K562 (cell line): ENCODE measurements at regions not wholly inside any gene's neighbourhood (a gene's known extent, or its start where the extent isn't known, plus 50 kb on each side); places are given as distances from the start of the nearest gene placed in this dataset.
A peak's percentile ranks its signal among the peaks of the same experiment; 100 is the strongest.
"Not testable (repeated sequence)": the region's sequence is repeated elsewhere in the genome, so short reads cannot be mapped to it uniquely, and the experiment has no call there.

Experiments used
- ARID1B ChIP-seq: fragments of 450-650 bp; IDR thresholded peaks from 2 replicates; pipeline ENCODE4 v1.6.1; 2016; ENCODE audit warnings: antibody characterized with exemption, mild to moderate bottlenecking, inconsistent platforms
- ARNT ChIP-seq, 2 experiments: fragments of 450-650 bp; IDR thresholded peaks; 2 replicates each; pipeline ENCODE4 v1.6.1; 2016; ENCODE audit warnings: mild to moderate bottlenecking in 1 of 2
- ATF7 ChIP-seq: fragments of 450-650 bp; IDR thresholded peaks from 2 replicates; pipeline ENCODE4 v1.7.1; 2014; ENCODE audit warnings: mild to moderate bottlenecking, moderate library complexity
- FOSL1 ChIP-seq: fragments of 200-800 bp; sonication (Bioruptor generic); conservative IDR thresholded peaks from 2 replicates; pipeline ENCODE4 v1.6.1; 2016; ENCODE audit warnings: missing genetic modification characterization, missing compliant biosample characterization
- GABPA ChIP-seq: fragments of 200-800 bp; sonication (Bioruptor generic); conservative IDR thresholded peaks from 2 replicates; pipeline ENCODE4 v1.6.1; 2016; ENCODE audit warnings: low read depth, missing genetic modification characterization, missing compliant biosample characterization
- KLF6 ChIP-seq: fragments of 250-450 bp; sonication (Bioruptor Pico); IDR thresholded peaks from 2 replicates; pipeline ENCODE4 v1.4.0; 2020; ENCODE audit warnings: mild to moderate bottlenecking, moderate library complexity, borderline replicate concordance
- MEF2D ChIP-seq: conservative IDR thresholded peaks from 2 replicates; pipeline ENCODE4 v1.6.1; 2016; ENCODE audit warnings: low read depth, missing genetic modification characterization, missing compliant biosample characterization
- MEIS2 ChIP-seq: fragments of 450-650 bp; IDR thresholded peaks from 2 replicates; pipeline ENCODE4 v1.6.1; 2014; ENCODE audit warnings: mild to moderate bottlenecking; ENCODE audit not compliant: partially characterized antibody
- MXI1 ChIP-seq: IDR thresholded peaks from 2 replicates; pipeline ENCODE4 v1.6.1; 2011; ENCODE audit warnings: low read depth, mild to moderate bottlenecking, improper control_type of control experiment, low read length
- NFIC ChIP-seq: fragments of 450-650 bp; IDR thresholded peaks from 2 replicates; pipeline ENCODE4 v1.6.1; 2017; ENCODE audit warnings: mild to moderate bottlenecking, inconsistent platforms
- SMAD4 ChIP-seq: fragments of 250-450 bp; sonication (Bioruptor Pico); conservative IDR thresholded peaks from 2 replicates; pipeline ENCODE4 v1.8.0; 2021; ENCODE audit warnings: inconsistent platforms, mild to moderate bottlenecking, moderate library complexity
- STAT5A ChIP-seq: IDR thresholded peaks from 2 replicates; pipeline ENCODE4 v1.6.1; 2012; ENCODE audit warnings: low read length, inconsistent platforms, borderline replicate concordance
- TEAD1 ChIP-seq, 2 experiments: fragments of 450-650 bp in 1 of 2; sonication (generic) in 1 of 2; formaldehyde crosslinking; IDR thresholded peaks; 2 replicates each; pipeline versions ENCODE4 v1.4.0 to v1.8.0; 2020 to 2022; ENCODE audit warnings: mild to moderate bottlenecking in 2 of 2, missing genetic modification reagents in 1 of 2
- TEAD2 ChIP-seq: fragments of 450-650 bp; IDR thresholded peaks from 2 replicates; pipeline ENCODE4 v1.6.1; 2016; ENCODE audit warnings: missing genetic modification characterization, control low read depth, missing compliant biosample characterization
- ZNF589 ChIP-seq: fragments of 200-800 bp; sonication (Bioruptor generic); IDR thresholded peaks from 2 replicates; pipeline ENCODE4 v1.6.1; 2016; ENCODE audit warnings: low read depth, missing genetic modification characterization, missing compliant biosample characterization
- ZNF644 ChIP-seq: fragments of 200-800 bp; sonication (Bioruptor generic); IDR thresholded peaks from 2 replicates; pipeline ENCODE4 v1.6.1; 2016; ENCODE audit warnings: low read depth, missing genetic modification characterization, missing compliant biosample characterization
- ZNF668 ChIP-seq: fragments of 250-450 bp; sonication (Bioruptor Pico); IDR thresholded peaks from 2 replicates; pipeline ENCODE4 v1.8.0; 2022; ENCODE audit warnings: mild to moderate bottlenecking, inconsistent platforms
- ZNF707 ChIP-seq: fragments of 250-450 bp; sonication (Bioruptor Pico); conservative IDR thresholded peaks from 2 replicates; pipeline ENCODE4 v1.8.0; 2022; ENCODE audit warnings: inconsistent platforms, mild to moderate bottlenecking, moderate library complexity
- ZNF766 ChIP-seq: fragments of 200-800 bp; sonication (Bioruptor generic); conservative IDR thresholded peaks from 2 replicates; pipeline ENCODE4 v1.6.1; 2016; ENCODE audit warnings: missing genetic modification characterization, missing compliant biosample characterization
- TF ChIP-seq, protein P1 (sequence below), 2 experiments: fragments of 250-450 bp in 1 of 2; fragments of 450-650 bp in 1 of 2; sonication (Bioruptor Pico) in 1 of 2; IDR thresholded peaks; 2 replicates each; pipeline versions ENCODE4 v1.6.1 to v1.8.0; 2016 to 2021; ENCODE audit warnings: mild to moderate bottlenecking in 2 of 2, moderate library complexity in 2 of 2, missing compliant biosample characterization in 1 of 2, missing genetic modification characterization in 1 of 2
- TF ChIP-seq, protein P2 (sequence below): fragments of 450-650 bp; formaldehyde crosslinking; IDR thresholded peaks from 2 replicates; pipeline ENCODE4 v1.4.0; 2022; ENCODE audit warnings: mild to moderate bottlenecking, moderate library complexity
- TF ChIP-seq, protein P3 (sequence below): fragments of 250-450 bp; sonication (Bioruptor Pico); IDR thresholded peaks from 2 replicates; pipeline ENCODE4 v1.8.0; 2022; ENCODE audit warnings: moderate library complexity, mild to moderate bottlenecking, inconsistent platforms
- TF ChIP-seq, protein P4 (sequence below): fragments of 250-450 bp; sonication (Bioruptor Pico); IDR thresholded peaks from 2 replicates; pipeline ENCODE4 v1.4.0; 2020; ENCODE audit warnings: mild to moderate bottlenecking, moderate library complexity

DNA sequence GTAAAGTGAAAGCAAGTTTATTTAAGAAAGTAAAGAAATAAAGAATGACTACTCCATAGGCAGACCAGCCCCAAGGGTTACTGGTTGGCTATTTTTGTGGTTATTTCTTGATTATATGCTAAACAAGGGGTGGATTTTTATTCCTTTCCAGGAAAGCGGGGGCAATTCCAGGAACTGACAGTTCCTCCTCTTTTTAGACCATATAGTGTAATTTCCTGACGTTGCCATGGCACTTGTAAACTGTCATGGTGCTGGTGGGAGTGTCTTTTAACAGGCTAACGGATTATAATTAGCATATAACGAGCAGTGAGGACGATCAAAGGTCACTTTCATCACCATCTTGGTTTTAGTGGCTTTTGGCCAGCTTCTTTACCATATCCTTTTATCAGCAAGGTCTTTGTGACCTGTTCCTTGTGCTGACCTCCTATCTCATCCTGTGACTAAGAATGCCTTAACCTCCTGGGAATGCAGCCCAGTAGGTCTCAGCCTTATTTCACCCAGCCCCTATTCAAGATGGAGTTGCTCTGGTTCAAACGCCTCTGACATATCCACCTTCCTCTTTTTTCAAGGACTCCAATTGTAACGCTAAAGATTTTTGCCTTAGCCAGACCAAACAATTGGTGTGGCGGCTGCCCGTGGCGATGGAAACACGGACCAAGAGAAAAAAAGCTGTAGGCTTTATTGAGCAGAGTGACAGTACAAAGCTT, 103.8 kb downstream of the FAM72B start (continued):
- TF ChIP-seq KLF6 (CRISPR knock-in tag) = peak; percentile 87
- TF ChIP-seq ARID1B = peak; percentile 59
- TF ChIP-seq ZNF644 (tag) = peak; percentile 98
- TF ChIP-seq ZNF766 (CRISPR knock-in tag) = peak; percentile 98
- TF ChIP-seq MEIS2 = peak; percentile 79
- TF ChIP-seq, protein P1, sequence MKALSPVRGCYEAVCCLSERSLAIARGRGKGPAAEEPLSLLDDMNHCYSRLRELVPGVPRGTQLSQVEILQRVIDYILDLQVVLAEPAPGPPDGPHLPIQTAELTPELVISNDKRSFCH (CRISPR knock-in tag; IDR thresholded peaks at IDR 0.05) = not testable (repeated sequence)
- TF ChIP-seq, protein P1 (tag; IDR thresholded peaks at IDR 0.05) = peak; percentile 95
- TF ChIP-seq ZNF707 (CRISPR knock-in tag) = 0 out of 2 replicates have a peak, but pooled peaks have one; percentile 47
- TF ChIP-seq ATF7 = peak; percentile 84
- TF ChIP-seq MEF2D = 0 out of 2 replicates have a peak, but pooled peaks have one; percentile 54
- TF ChIP-seq ZNF668 = peak; percentile 86; the same call in 1 of the 2 replicates
- TF ChIP-seq GABPA (tag) = peak; percentile 58
- TF ChIP-seq ARNT (IDR thresholded peaks at IDR 0.05) = 0 out of 4 replicates have a peak, but pooled peaks of 1 of the 2 experiments have one; percentile 34
- peak in 1 of 2 experiments; percentile 77; a peak in 1 of 4 replicates for TF ChIP-seq TEAD1 (CRISPR knock-in tag; IDR thresholded peaks at IDR 0.05)
- TF ChIP-seq, protein P2, sequence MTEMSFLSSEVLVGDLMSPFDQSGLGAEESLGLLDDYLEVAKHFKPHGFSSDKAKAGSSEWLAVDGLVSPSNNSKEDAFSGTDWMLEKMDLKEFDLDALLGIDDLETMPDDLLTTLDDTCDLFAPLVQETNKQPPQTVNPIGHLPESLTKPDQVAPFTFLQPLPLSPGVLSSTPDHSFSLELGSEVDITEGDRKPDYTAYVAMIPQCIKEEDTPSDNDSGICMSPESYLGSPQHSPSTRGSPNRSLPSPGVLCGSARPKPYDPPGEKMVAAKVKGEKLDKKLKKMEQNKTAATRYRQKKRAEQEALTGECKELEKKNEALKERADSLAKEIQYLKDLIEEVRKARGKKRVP (CRISPR knock-in tag) = peak; percentile 53
- TF ChIP-seq SMAD4 (CRISPR knock-in tag) = peak; percentile 70
- TF ChIP-seq, protein P3, sequence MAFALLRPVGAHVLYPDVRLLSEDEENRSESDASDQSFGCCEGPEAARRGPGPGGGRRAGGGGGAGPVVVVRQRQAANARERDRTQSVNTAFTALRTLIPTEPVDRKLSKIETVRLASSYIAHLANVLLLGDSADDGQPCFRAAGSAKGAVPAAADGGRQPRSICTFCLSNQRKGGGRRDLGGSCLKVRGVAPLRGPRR (CRISPR knock-in tag) = peak; percentile 78; the same call in 1 of the 2 replicates
- peak; percentile 67; the same call in 1 of the 2 replicates for TF ChIP-seq MXI1
- TF ChIP-seq STAT5A = peak; percentile 88
- TF ChIP-seq NFIC = peak; percentile 65
- peak; percentile 45; the same call in 1 of the 2 replicates for TF ChIP-seq TEAD2 (tag)
- TF ChIP-seq FOSL1 (tag) = peak; percentile 74
- peak; percentile 99 for TF ChIP-seq ZNF589 (CRISPR knock-in tag)
- TF ChIP-seq, protein P4, sequence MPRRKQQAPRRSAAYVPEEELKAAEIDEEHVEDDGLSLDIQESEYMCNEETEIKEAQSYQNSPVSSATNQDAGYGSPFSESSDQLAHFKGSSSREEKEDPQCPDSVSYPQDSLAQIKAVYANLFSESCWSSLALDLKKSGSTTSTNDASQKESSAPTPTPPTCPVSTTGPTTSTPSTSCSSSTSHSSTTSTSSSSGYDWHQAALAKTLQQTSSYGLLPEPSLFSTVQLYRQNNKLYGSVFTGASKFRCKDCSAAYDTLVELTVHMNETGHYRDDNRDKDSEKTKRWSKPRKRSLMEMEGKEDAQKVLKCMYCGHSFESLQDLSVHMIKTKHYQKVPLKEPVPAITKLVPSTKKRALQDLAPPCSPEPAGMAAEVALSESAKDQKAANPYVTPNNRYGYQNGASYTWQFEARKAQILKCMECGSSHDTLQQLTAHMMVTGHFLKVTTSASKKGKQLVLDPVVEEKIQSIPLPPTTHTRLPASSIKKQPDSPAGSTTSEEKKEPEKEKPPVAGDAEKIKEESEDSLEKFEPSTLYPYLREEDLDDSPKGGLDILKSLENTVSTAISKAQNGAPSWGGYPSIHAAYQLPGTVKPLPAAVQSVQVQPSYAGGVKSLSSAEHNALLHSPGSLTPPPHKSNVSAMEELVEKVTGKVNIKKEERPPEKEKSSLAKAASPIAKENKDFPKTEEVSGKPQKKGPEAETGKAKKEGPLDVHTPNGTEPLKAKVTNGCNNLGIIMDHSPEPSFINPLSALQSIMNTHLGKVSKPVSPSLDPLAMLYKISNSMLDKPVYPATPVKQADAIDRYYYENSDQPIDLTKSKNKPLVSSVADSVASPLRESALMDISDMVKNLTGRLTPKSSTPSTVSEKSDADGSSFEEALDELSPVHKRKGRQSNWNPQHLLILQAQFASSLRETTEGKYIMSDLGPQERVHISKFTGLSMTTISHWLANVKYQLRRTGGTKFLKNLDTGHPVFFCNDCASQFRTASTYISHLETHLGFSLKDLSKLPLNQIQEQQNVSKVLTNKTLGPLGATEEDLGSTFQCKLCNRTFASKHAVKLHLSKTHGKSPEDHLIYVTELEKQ = peak; percentile 84; the same call in 1 of the 2 replicates
